ENCODE measurements at regions not wholly inside any gene's neighbourhood (a gene's known extent, or its start where the extent isn't known, plus 50 kb on each side); places are given as distances from the start of the nearest gene placed in this dataset.

- ChIA-PET POLR2A (ENCODE audit: unreplicated experiment) (no interaction called here), CTCF (no interaction called here)
- ATAC-seq (no peak), DNase-seq (no peak)
- Histone ChIP-seq H3K27ac (ENCODE audit: low read length) (no peak overlapping the region), H3K4me2 (ENCODE audit: low read length) (no peak overlapping the region), H4K20me1 (ENCODE audit: low read length) (no peaks in the 10 kb centered on the region), H3K79me2 (ENCODE audit: low read length) (no peaks in the 10 kb centered on the region), H3K4me3 (ENCODE audit: low read length) (no peak overlapping the region), H2AFZ (ENCODE audit: low read length) (no peak overlapping the region), H3F3A (ENCODE audit: low read length, unreplicated experiment) (no peaks in the 10 kb centered on the region), H3K9me3 (ENCODE audit: low read length) (no peaks in the 10 kb centered on the region), H3K9ac (ENCODE audit: low read length) (no peak overlapping the region), H3K4me1 (ENCODE audit: insufficient read depth, low read length) (peaks cover 25% of the 10 kb centered on the region), H3K36me3 (ENCODE audit: low read depth, low read length) (no peaks in the 10 kb centered on the region), H3K27me3 (ENCODE audit: low read length) (no peaks in the 10 kb centered on the region), H3K9me2 (replicated peaks; ENCODE audit: low read length) (no peaks in the 10 kb centered on the region)
- TF ChIP-seq EZH2 (IDR thresholded peaks at IDR 0.05; ENCODE audit: low read length, unreplicated experiment) (no peak), EZH2phosphoT487 (IDR thresholded peaks at IDR 0.05; ENCODE audit: borderline replicate concordance, low read length) (no peak), CTCF (conservative IDR thresholded peaks at IDR 0.05; ENCODE audit: low read depth, low read length) (no peak)
- BruUV-seq (replicated peaks) = no TSS peak
- intact Hi-C loops (cut with micrococcal nuclease) = no loop called here
Measured at GRCh38 chr5:53319315-53319714, 161.1 kb upstream of the FST start.

GRCh38 chr5:53321073-53321472, 159.4 kb upstream of the FST start:
- no peak overlapping the region for H3K9ac ChIP-seq (ENCODE audit: low read length)
- CTCF ChIA-PET = no interaction called here
- no peak overlapping the region for H3K27ac ChIP-seq (ENCODE audit: low read length)

More at GRCh38 chr5:53321073-53321472, 159.4 kb upstream of the FST start:
- TF ChIP-seq EZH2phosphoT487 (IDR thresholded peaks at IDR 0.05; ENCODE audit: borderline replicate concordance, low read length) (no peak), EZH2 (IDR thresholded peaks at IDR 0.05; ENCODE audit: low read length, unreplicated experiment) (no peak), CTCF (conservative IDR thresholded peaks at IDR 0.05; ENCODE audit: low read depth, low read length) (no peak)
- POLR2A ChIA-PET (ENCODE audit: unreplicated experiment) = no interaction called here
- H3K4me2 ChIP-seq (ENCODE audit: low read length) = no peak overlapping the region
- peaks cover 33% of the 10 kb centered on the region for H3K4me1 ChIP-seq (ENCODE audit: insufficient read depth, low read length)
- no peaks in the 10 kb centered on the region for H3F3A ChIP-seq (ENCODE audit: low read length, unreplicated experiment)
- DNase-seq (no peak), ATAC-seq (no peak)
- no TSS peak for BruUV-seq (replicated peaks)
- H4K20me1 ChIP-seq (ENCODE audit: low read length) = no peaks in the 10 kb centered on the region
- no peak overlapping the region for H3K4me3 ChIP-seq (ENCODE audit: low read length)
- H2AFZ ChIP-seq (ENCODE audit: low read length) = no peak overlapping the region
- H3K79me2 ChIP-seq (ENCODE audit: low read length) = no peaks in the 10 kb centered on the region
- H3K9me3 ChIP-seq (ENCODE audit: low read length) = no peaks in the 10 kb centered on the region
- H3K27me3 ChIP-seq (ENCODE audit: low read length) = no peaks in the 10 kb centered on the region
- no peaks in the 10 kb centered on the region for H3K9me2 ChIP-seq (replicated peaks; ENCODE audit: low read length)
- H3K36me3 ChIP-seq (ENCODE audit: low read depth, low read length) = no peaks in the 10 kb centered on the region
- intact Hi-C loops (cut with micrococcal nuclease) = no loop called here

Data from PC-3 (cell line).